Suprapubic skin (tissue), 4 donors: ENCODE measurements at regions not wholly inside any gene's neighbourhood (a gene's known extent, or its start where the extent isn't known, plus 50 kb on each side); places are given as distances from the start of the nearest gene placed in this dataset.

ENCODE experiments used
- EP300 ChIP-seq: sonication (generic); formaldehyde crosslinking; IDR thresholded peaks from one replicate; pipeline ENCODE4 v1.6.1; 2017; ENCODE audit warnings: antibody characterized with exemption
- POLR2A ChIP-seq, 2 donors: fragments of 450-650 bp; IDR thresholded peaks; one replicate each; pipeline ENCODE4 v1.6.1; 2017; ENCODE audit warnings: antibody characterized with exemption in 2 of 2, mild to moderate bottlenecking in 2 of 2, moderate library complexity in 2 of 2
- POLR2AphosphoS5 ChIP-seq, 3 donors: sonication (generic); formaldehyde crosslinking; IDR thresholded peaks; one replicate each; pipeline ENCODE4 v1.6.1; 2017; ENCODE audit warnings: antibody characterized with exemption in 3 of 3
- TF ChIP-seq, protein P1 (sequence below), 2 donors: fragments of 200-600 bp in 1 of 2; fragments of 450-650 bp in 1 of 2; sonication (generic) in 1 of 2; IDR thresholded peaks; one replicate each; pipeline ENCODE4 v1.5.1; 2016 to 2019; ENCODE audit warnings: antibody characterized with exemption in 2 of 2, mild to moderate bottlenecking in 1 of 2, moderate library complexity in 1 of 2

DNA sequence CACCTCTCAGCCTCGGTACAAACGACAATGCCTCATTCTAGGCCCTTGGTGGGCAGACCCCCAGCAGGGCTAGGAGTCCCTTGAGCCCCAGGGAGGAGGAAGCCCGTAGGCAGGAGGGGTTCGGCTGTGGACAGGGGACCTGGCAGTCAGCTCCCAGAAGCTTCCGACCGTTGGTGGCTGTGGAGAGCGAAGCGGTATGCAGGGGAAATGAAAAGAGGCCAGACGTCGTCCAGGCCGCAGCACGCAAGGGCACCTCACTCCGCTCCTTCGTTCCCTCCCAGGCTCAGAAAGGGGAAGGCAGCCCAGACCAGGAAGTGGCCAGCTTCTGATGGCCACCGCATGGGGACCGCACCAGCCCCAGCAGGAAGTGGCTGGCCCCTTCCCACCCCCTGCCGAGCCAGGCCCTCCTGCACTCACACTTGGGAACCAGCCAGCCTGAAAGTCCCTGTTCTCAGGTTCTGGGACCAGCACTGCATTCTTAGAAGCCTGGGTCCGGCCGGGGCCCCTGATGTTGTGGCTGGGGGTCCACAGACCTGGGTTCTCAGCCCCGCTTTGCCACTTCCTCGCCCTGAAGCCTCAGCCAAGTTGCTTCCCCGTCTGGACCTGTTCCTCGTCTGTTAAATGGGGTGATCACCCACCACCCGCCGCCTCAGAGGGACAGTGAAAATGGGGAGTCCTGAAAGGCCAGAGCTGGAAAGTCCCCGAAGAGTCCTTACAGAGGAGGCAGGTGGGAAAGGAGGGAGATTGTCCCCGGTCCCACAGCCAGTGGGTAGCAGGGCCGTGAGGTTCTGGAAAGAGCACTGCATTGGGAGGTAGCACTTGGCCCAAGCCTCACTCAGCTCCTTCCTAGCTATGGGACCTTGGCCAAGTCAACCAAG lies 104.0 kb upstream of the RUNX3 start:
- TF ChIP-seq, protein P1, sequence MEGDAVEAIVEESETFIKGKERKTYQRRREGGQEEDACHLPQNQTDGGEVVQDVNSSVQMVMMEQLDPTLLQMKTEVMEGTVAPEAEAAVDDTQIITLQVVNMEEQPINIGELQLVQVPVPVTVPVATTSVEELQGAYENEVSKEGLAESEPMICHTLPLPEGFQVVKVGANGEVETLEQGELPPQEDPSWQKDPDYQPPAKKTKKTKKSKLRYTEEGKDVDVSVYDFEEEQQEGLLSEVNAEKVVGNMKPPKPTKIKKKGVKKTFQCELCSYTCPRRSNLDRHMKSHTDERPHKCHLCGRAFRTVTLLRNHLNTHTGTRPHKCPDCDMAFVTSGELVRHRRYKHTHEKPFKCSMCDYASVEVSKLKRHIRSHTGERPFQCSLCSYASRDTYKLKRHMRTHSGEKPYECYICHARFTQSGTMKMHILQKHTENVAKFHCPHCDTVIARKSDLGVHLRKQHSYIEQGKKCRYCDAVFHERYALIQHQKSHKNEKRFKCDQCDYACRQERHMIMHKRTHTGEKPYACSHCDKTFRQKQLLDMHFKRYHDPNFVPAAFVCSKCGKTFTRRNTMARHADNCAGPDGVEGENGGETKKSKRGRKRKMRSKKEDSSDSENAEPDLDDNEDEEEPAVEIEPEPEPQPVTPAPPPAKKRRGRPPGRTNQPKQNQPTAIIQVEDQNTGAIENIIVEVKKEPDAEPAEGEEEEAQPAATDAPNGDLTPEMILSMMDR (IDR thresholded peaks at IDR 0.05) = no peak
- TF ChIP-seq EP300 (no peak), POLR2AphosphoS5 (IDR thresholded peaks at IDR 0.05) (no peak), POLR2A (IDR thresholded peaks at IDR 0.05) (no peak)
